KBM-7 (cell line): ENCODE measurements at regions not wholly inside any gene's neighbourhood (a gene's known extent, or its start where the extent isn't known, plus 50 kb on each side); places are given as distances from the start of the nearest gene placed in this dataset.
"Not testable (repeated sequence)": the region's sequence is repeated elsewhere in the genome, so short reads cannot be mapped to it uniquely, and the experiment has no call there.

Experiments
- DNase-seq: peaks from one replicate; pipeline ENCODE4 v3.0.0-alpha.2; 2015
- in situ Hi-C: fragments of 300-500 bp; cut with MboI; formaldehyde crosslinking; loops from 2 replicates; pipeline ENCODE4 v1.14.3; 2020; ENCODE audit warnings: low sequenced_read_pairs, low pct_unique_long_range_greater_than_20kb, mixed read lengths

DNA sequence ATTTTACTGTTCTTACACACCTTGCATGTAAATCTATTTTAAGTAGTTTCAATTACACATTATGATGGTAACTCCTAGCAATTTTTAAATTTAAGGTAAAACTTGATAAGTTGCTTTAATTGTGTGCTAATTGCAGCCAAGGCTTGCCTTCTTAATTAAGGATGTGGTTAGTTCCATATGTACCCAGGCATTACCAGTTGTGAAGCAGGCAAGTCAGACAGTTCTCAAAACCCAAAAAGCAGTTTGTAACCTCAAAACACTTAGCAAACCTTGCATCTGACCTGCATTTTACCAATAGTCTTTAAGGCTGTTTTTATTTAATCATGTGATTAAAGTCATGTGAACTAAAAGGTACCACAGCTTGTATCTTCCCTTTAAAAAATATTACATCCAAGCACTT is 1159.4 kb downstream of the DSC3 start:
- in situ Hi-C loops, result no loop called here
- DNase-seq, result no peak

DNA sequence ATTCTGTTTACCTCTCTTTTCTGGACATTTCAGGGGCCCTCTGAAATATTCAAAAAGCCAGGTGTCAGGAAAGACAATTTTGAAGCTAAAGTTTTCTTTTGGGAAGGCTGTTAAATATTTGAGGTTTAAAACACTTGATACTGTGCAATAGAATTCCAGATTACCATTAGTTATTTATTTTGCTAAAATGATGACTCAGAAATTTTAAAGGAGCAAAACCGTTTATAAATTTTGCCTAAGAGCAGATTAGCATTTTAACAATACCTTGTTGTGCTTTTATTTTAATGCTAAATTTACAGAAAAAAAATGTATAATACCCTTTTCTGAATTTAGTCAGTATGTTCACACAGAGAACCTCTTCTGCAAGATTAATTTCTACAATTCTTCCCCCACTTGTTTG is 1159.9 kb downstream of the DSC3 start:
- DNase-seq, result no peak
- in situ Hi-C loops, result no loop called here

GRCh38 chr18:29879763-29880162 is 1162.8 kb downstream of the DSC3 start:
- DNase-seq, result no peak
- in situ Hi-C loops, result no loop called here

- in situ Hi-C loops, result no loop called here
- peak; percentile 43 for DNase-seq
Observed at GRCh38 chr18:29874519-29875098, 1167.9 kb downstream of the DSC3 start.

- DNase-seq, result no peak
- in situ Hi-C loops, result no loop called here
Observed at GRCh38 chr18:29873211-29873610, 1169.3 kb downstream of the DSC3 start.

- no peak for DNase-seq
- in situ Hi-C loops, result no loop called here
Observed at GRCh38 chr18:29871246-29871645, 1171.3 kb downstream of the DSC3 start.

DNA sequence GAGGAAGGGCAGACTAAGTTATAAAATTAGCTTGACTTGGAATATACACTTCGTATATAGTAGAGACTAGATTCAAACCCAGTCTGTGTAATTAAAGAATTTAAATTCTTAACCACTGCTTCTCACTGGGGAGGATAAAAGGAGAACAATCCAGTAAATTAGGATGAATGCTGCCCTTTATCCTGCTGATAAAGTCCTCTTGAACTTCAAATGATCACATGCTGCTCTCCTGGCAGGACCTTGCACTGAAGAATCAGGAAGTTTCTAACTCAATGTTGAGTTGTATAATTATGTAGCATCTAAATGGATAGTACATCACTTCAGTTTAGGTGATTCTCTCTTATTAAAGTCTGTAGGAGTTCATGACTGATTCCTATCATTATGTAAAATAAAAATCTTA is 1179.7 kb downstream of the DSC3 start:
- in situ Hi-C loops, result no loop called here
- no peak for DNase-seq

- no peak for DNase-seq
- in situ Hi-C loops, result no loop called here
Observed at GRCh38 chr18:29855637-29856036, 1186.9 kb downstream of the DSC3 start.

GRCh38 chr18:29853126-29853525 is 1189.4 kb downstream of the DSC3 start:
- in situ Hi-C loops, result no loop called here
- no peak for DNase-seq

DNA sequence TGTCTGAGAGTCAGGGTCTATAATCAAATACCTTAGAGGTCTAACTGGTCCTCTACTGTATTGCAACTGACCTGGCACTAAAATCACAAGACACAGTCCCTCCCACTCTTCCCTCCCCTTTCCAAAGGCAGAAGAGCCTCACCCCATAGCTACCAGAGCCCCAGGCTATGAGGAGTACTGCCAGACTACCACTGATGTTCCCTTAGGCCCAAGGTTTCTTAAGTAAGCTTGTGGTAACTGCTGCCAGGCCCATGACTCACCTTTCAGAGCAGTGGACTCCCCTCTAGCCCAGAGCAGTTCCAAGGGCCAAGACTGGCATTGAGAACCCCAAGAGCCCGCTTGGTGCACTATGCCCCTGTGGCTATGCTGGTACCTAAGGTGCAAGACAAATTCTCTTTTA is 1193.4 kb downstream of the DSC3 start:
- in situ Hi-C loops, result no loop called here
- DNase-seq, result no peak

DNA sequence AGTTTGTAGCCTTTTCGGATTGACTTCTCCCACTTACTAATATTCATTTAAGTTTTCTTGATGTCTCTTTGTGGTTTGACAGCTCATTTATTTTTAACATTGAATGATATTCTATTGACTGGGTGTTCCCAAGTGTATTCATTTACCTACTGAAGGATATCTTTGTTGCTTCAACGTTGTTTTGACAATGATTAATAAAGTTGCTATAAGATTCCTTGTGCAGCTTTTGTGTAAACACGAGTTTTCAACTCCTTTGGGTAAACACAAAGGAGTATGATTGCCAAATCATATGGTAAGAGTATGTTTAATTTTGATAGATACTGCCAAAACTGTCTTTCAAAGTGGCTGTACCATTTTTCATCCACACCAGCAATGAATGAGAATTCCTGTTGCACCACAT is 1200.9 kb downstream of the DSC3 start:
- no peak for DNase-seq
- in situ Hi-C loops, result no loop called here

DNA sequence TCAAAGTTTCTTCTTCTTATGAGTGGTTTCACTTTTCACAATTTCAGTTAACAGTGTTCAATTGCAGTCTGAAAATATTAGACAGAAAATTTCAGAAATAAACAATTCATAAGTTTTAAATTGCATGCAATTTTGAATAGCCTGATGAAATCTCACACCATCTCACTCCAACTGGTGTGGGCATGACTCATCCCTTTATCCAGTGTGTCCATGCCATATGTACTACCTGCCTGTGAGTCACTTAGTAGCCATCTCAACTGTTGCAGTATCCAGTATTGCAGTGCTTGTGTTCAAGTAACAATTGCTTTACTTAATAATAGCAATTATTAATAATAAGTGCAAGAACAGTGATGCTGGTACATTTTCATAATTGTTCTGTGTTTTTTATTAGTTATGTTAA is 1202.5 kb downstream of the DSC3 start:
- DNase-seq, result no peak
- in situ Hi-C loops, result no loop called here

DNA sequence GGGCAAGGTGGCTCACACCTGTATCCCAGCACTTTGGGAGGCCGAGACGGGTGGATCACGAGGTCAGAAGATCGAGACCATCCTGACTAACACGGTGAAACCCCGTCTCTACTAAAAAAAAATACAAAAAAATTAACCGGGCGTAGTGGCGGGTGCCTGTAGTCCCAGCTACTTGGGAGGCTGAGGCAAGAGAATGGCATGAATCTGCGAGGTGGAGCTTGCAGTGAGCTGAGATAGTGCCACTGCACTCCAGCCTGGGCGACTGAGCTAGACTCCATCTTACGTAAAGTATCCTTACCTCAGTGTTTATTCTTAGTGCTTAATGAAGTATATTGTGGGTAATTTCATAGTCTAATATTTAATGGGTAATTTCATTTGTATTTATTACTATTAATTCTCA is 1203.6 kb downstream of the DSC3 start:
- DNase-seq, in situ Hi-C loops: not testable (repeated sequence)

GRCh38 chr18:29838556-29838955 is 1204.0 kb downstream of the DSC3 start:
- DNase-seq, result no peak
- in situ Hi-C loops, result no loop called here

GRCh38 chr18:29823671-29824070 is 1218.9 kb downstream of the DSC3 start:
- DNase-seq, result no peak
- in situ Hi-C loops, result no loop called here

DNA sequence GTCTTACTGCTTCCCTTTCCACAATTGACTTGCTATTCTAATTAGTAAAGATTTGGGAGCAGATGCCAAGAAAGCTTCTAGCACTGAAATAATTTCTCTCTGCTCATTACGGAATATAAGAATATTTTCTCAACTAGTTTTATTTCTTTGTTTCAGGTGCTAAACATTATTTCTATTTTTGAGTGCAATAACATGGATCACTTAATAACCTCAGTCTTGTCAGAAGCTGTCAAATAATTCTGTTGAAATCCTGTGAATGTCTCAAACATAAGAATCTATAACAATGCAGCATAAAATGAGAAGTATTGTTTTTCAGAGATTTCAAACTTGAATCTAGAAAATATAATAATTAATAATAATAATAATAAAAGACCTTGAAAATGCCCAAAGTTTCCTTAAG is 1221.0 kb downstream of the DSC3 start:
- DNase-seq, result no peak
- in situ Hi-C loops, result no loop called here

DNA sequence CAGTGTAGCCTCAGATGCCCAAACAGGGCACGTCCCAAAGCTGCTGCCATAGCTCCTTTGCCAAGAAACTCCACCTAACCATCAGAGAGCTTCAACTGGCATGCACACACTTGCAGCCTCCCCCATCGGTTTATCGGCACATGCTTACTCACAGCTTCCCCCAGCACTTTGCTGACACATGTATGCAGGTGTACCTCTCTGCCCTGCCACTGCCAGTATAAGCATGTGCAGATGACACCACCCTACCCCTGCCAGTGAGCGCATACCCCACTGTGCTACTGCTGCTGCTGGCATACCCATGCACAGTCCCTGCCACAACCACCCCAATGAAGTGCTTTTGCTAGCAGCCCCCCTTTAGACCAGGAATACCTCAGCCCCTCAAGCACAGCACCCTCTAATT is 1231.0 kb downstream of the DSC3 start:
- no peak for DNase-seq
- in situ Hi-C loops, result no loop called here

DNA sequence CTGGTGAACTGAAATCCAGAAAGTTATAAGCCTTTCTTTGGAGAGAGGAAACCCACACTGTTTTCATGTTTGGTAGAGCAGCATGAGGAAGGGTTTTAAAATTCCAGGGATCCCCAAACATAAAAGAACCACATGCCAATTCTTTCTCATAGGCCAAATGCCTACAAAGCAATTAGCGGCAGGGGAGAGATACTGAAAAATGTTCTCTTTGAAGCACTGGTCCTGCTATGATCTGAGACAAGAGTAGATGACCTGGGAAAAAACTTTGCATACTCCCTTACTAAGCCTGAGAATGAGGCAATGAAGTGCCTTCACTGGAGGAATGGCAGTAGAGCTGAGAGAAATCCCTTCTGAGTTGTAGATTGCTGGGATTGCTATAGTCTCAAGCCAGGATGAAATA is 1261.7 kb downstream of the DSC3 start:
- in situ Hi-C loops, result no loop called here
- no peak for DNase-seq

DNA sequence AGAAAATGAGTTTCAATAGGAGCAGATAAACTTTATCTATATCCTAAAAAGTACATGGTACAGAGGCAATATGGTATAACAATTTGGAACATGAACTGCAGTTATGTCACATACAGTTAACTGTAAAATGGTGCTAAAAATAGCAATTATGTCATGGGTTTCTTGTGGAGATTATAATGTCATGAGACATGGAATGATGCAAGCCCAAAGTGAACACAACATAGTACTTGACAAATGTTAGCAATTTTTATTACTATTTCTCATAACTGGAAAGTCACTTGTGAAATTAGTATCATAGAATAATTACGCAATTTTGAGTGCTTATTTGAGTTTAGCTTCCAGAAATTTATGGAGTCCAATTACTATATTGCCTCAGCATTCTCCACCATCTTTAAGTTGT is 1263.4 kb downstream of the DSC3 start:
- DNase-seq, result no peak
- in situ Hi-C loops, result no loop called here

DNA sequence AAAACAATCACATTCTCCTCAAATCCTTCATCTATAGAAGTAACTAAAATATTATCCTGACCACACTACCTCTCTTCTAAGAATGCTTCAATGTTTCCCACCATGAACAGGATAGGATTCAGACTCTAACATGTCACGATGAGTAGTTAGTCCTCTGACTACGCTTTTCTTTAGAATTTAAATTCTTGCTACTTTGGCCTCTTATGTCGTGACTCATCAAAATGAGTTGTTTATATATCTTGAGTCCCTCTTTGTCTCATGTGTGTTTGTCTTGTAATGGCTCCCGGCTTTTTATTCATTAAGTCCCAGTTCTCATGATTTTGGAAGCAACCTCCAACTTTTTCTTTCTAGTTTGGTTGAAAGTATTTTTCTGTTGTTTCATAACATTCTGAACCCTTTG is 1289.2 kb downstream of the DSC3 start:
- DNase-seq, result no peak
- in situ Hi-C loops, result no loop called here

GRCh38 chr18:29749704-29750103 is 1292.8 kb downstream of the DSC3 start:
- DNase-seq, result no peak
- in situ Hi-C loops, result no loop called here

DNA sequence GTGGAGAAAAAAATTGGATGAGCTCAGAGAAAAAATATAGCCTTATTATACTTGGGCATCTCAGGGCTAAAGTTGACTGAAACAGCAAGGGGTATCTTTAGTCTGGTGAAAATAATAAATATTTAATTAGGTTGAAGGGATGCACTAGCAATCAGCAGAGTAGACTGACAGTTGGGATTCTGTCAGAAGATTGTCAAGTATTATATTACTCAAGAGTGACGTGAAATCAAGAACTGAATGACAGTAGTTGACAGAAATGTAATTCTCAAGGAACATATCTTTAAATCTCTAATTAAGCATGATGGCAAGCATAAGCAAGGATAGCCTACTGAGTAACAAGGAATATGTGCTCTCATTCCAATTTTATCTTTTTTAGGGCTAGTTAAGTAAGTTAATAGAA is 1301.1 kb downstream of the DSC3 start:
- in situ Hi-C loops, result no loop called here
- no peak for DNase-seq
